ENCODE measurements at regions not wholly inside any gene's neighbourhood (a gene's known extent, or its start where the extent isn't known, plus 50 kb on each side); places are given as distances from the start of the nearest gene placed in this dataset.

DNA sequence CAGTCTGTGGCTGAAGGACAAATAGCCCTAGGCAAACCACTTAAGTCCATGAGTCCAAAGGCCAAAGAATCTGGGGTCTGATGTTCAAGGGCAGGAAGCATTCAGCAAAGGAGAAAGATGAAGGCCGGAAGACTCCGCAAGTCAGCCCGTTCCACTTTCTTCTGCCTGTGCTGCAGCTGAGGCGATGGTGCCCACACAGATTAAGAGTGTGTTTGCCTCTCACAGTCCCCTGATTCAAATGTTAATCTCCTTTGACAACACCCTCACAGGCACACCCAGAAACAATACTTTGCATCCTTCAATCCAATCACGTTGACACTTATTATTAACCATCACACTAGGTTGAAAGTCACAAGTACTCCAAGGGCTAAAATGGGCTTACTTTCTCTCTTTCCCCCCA, 605.4 kb upstream of the GNPDA2 start (continued):
- TF ChIP-seq YEATS2 (CRISPR knock-in tag; IDR thresholded peaks at IDR 0.05; ENCODE audit: borderline replicate concordance) (no peak), HMG20B (CRISPR knock-in tag; conservative IDR thresholded peaks at IDR 0.05) (no peak)
- TF ChIP-seq, protein P1, sequence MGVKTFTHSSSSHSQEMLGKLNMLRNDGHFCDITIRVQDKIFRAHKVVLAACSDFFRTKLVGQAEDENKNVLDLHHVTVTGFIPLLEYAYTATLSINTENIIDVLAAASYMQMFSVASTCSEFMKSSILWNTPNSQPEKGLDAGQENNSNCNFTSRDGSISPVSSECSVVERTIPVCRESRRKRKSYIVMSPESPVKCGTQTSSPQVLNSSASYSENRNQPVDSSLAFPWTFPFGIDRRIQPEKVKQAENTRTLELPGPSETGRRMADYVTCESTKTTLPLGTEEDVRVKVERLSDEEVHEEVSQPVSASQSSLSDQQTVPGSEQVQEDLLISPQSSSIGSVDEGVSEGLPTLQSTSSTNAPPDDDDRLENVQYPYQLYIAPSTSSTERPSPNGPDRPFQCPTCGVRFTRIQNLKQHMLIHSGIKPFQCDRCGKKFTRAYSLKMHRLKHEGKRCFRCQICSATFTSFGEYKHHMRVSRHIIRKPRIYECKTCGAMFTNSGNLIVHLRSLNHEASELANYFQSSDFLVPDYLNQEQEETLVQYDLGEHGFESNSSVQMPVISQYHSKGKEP (CRISPR knock-in tag; IDR thresholded peaks at IDR 0.05), result no peak

DNA sequence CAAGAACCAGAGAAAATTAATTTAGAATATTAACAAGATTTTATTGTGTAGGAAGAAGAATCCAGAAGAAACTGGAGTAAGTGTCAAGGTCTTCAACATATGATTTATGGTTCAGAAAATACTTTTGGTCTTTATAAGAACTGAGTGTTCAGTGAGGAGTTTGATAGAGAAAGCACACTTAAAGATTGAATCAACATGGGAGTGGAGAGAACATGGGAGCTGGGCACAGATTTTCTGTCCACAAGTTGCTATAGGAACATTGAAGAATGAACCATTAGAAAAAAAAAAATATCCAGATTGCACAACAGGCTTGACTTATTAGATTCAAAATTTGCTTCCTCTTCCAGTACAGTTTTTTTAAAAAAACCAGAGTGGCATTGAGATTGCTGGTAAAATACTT, 601.2 kb upstream of the GNPDA2 start:
- DNase-seq (ENCODE audit: low spot score), result no peak
- Histone ChIP-seq H3K79me2 (ENCODE audit: insufficient read depth, low read length) (no peaks in the 10 kb centered on the region), H3K9ac (ENCODE audit: insufficient read depth, low read depth, low read length) (no peak overlapping the region), H3K9me3 (ENCODE audit: low read length) (peaks cover 49% of the 10 kb centered on the region), H4K20me1 (ENCODE audit: insufficient read depth, low read length) (no peaks in the 10 kb centered on the region), H3K4me1 (ENCODE audit: insufficient read depth, low read length) (no peaks in the 10 kb centered on the region), H3K4me2 (ENCODE audit: low read depth, low read length) (no peak overlapping the region), H3K4me3 (replicated peaks in 1 of 3; ENCODE audit: insufficient read depth in 1 of 3, low read depth in 2 of 3, low read length in 3 of 3) (no peak overlapping the region), H2AFZ (ENCODE audit: low read length) (no peak overlapping the region), H3K27me3 (ENCODE audit: control insufficient read depth in 1 of 2, insufficient read depth in 2 of 2, low read length in 2 of 2) (no peaks in the 10 kb centered on the region), H3K27ac (ENCODE audit: extremely low read length, insufficient read depth, low read length) (no peak overlapping the region), H3K36me3 (replicated peaks in 1 of 2; ENCODE audit: control insufficient read depth in 1 of 2, insufficient read depth in 2 of 2, low read length in 2 of 2) (no peaks in the 10 kb centered on the region)
- no peak for FAIRE-seq
- in situ Hi-C loops (cut with HindIII; ENCODE audit: extremely low pct_ligation_motif_present, low pct_unique_long_range_greater_than_20kb) (no loop called here), intact Hi-C loops (cut with micrococcal nuclease; ENCODE audit: unreplicated experiment) (no loop called here)
- POLR2A ChIA-PET, result no interaction called here
- CTCF ChIA-PET (ENCODE audit: low intra/inter-chr PET ratio, low total read pairs), result no interaction called here
- ATAC-seq, result no peak
- no TSS peak for BruUV-seq (replicated peaks)
- TF ChIP-seq, protein P2, sequence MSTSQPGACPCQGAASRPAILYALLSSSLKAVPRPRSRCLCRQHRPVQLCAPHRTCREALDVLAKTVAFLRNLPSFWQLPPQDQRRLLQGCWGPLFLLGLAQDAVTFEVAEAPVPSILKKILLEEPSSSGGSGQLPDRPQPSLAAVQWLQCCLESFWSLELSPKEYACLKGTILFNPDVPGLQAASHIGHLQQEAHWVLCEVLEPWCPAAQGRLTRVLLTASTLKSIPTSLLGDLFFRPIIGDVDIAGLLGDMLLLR (CRISPR knock-in tag; IDR thresholded peaks at IDR 0.05), result no peak
- TF ChIP-seq ATF7 (IDR thresholded peaks at IDR 0.05) (no peak), ATF7 (CRISPR knock-in tag; IDR thresholded peaks at IDR 0.05) (no peak), FOXA3 (CRISPR knock-in tag; IDR thresholded peaks at IDR 0.05) (no peak), BRCA1 (CRISPR knock-in tag; IDR thresholded peaks at IDR 0.05) (no peak), ZNF644 (CRISPR knock-in tag; IDR thresholded peaks at IDR 0.05; ENCODE audit: low read depth) (no peak), ZNF792 (CRISPR knock-in tag; IDR thresholded peaks at IDR 0.05) (no peak), NFIB (CRISPR knock-in tag; IDR thresholded peaks at IDR 0.05; ENCODE audit: borderline replicate concordance) (no peak), ZNF660 (CRISPR knock-in tag; IDR thresholded peaks at IDR 0.05; ENCODE audit: borderline replicate concordance, low read depth) (no peak), SALL1 (CRISPR knock-in tag; IDR thresholded peaks at IDR 0.05) (no peak)
- TF ChIP-seq, protein P3, sequence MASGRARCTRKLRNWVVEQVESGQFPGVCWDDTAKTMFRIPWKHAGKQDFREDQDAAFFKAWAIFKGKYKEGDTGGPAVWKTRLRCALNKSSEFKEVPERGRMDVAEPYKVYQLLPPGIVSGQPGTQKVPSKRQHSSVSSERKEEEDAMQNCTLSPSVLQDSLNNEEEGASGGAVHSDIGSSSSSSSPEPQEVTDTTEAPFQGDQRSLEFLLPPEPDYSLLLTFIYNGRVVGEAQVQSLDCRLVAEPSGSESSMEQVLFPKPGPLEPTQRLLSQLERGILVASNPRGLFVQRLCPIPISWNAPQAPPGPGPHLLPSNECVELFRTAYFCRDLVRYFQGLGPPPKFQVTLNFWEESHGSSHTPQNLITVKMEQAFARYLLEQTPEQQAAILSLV (CRISPR knock-in tag; IDR thresholded peaks at IDR 0.05; ENCODE audit: borderline replicate concordance), result no peak
- TF ChIP-seq, protein P4, sequence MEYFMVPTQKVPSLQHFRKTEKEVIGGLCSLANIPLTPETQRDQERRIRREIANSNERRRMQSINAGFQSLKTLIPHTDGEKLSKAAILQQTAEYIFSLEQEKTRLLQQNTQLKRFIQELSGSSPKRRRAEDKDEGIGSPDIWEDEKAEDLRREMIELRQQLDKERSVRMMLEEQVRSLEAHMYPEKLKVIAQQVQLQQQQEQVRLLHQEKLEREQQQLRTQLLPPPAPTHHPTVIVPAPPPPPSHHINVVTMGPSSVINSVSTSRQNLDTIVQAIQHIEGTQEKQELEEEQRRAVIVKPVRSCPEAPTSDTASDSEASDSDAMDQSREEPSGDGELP (IDR thresholded peaks at IDR 0.05; ENCODE audit: borderline replicate concordance, low read depth), result no peak
- TF ChIP-seq, protein P5, sequence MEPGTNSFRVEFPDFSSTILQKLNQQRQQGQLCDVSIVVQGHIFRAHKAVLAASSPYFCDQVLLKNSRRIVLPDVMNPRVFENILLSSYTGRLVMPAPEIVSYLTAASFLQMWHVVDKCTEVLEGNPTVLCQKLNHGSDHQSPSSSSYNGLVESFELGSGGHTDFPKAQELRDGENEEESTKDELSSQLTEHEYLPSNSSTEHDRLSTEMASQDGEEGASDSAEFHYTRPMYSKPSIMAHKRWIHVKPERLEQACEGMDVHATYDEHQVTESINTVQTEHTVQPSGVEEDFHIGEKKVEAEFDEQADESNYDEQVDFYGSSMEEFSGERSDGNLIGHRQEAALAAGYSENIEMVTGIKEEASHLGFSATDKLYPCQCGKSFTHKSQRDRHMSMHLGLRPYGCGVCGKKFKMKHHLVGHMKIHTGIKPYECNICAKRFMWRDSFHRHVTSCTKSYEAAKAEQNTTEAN (CRISPR knock-in tag; conservative IDR thresholded peaks at IDR 0.05), result no peak
- TF ChIP-seq, protein P6, sequence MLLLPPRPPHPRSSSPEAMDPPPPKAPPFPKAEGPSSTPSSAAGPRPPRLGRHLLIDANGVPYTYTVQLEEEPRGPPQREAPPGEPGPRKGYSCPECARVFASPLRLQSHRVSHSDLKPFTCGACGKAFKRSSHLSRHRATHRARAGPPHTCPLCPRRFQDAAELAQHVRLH (CRISPR knock-in tag; IDR thresholded peaks at IDR 0.05; ENCODE audit: borderline replicate concordance, low read depth), result no peak

Measured in HepG2 (cell line).